ENCODE measurements at regions not wholly inside any gene's neighbourhood (a gene's known extent, or its start where the extent isn't known, plus 50 kb on each side); places are given as distances from the start of the nearest gene placed in this dataset.

- Histone ChIP-seq H2AK5ac (ENCODE audit: low read depth, low read length) (no peak overlapping the region), H2BK15ac (ENCODE audit: low read depth, low read length) (no peak overlapping the region), H3K9ac (ENCODE audit: low read depth, low read length) (no peak overlapping the region), H2AFZ (replicated peaks; ENCODE audit: low read length, poor library complexity) (no peak overlapping the region), H3K4me1 (ENCODE audit: control insufficient read depth, insufficient read depth, low read length) (peaks cover 4% of the 10 kb centered on the region), H3K56ac (ENCODE audit: extremely low read depth, insufficient read depth, low read length) (no peak overlapping the region), H4K20me1 (ENCODE audit: insufficient read depth, low read length) (no peaks in the 10 kb centered on the region), H3K18ac (ENCODE audit: low read depth, low read length) (no peak overlapping the region), H2AK9ac (replicated peaks; ENCODE audit: low read depth, low read length, poor library complexity) (no peak overlapping the region), H3K4me3 (ENCODE audit: insufficient read depth, low read depth, low read length) (no peak overlapping the region), H3K9me1 (ENCODE audit: insufficient read depth, low read length) (peaks cover 3% of the 10 kb centered on the region), H3K4ac (ENCODE audit: low read depth, low read length) (no peak overlapping the region), H3K23ac (ENCODE audit: low read depth, low read length) (no peak overlapping the region), H3K27me3 (ENCODE audit: control insufficient read depth, insufficient read depth, low read length) (peaks cover 22% of the 10 kb centered on the region), H2BK20ac (ENCODE audit: low read depth, low read length) (no peak overlapping the region), H3K36me3 (ENCODE audit: control insufficient read depth, insufficient read depth, low read length) (no peaks in the 10 kb centered on the region), H3K9me3 (ENCODE audit: control insufficient read depth, insufficient read depth, low read length) (peaks cover 9% of the 10 kb centered on the region), H3K4me2 (ENCODE audit: low read depth, low read length) (no peak overlapping the region), H3K27ac (ENCODE audit: insufficient read depth, low read length) (no peak overlapping the region), H4K5ac (ENCODE audit: low read depth, low read length) (no peak overlapping the region), H3K79me1 (ENCODE audit: low read depth in 1 of 2, low read length in 2 of 2) (no peaks in the 10 kb centered on the region), H4K8ac (ENCODE audit: low read depth in 2 of 2, low read length in 2 of 2) (no peak overlapping the region), H3K14ac (replicated peaks; ENCODE audit: low read depth, low read length) (no peak overlapping the region), H4K91ac (ENCODE audit: insufficient read depth, low read depth, low read length) (no peak overlapping the region), H2BK5ac (ENCODE audit: low read depth, low read length, poor library complexity, severe bottlenecking) (no peak overlapping the region), H2BK120ac (ENCODE audit: low read depth, low read length) (no peak overlapping the region)
- dilution Hi-C loops (cut with HindIII; ENCODE audit: low sequenced_read_pairs, unreplicated experiment) = no loop called here
- WGBS, 2 experiments (ENCODE audit: extremely low coverage in 2 of 2, insufficient read length in 1 of 2) = 86% methylated on average over 2 of the region's 9 CpGs; no CpG with 5 or more reads in 1 of the 2 experiments
- DNase-seq (no peak), ATAC-seq (ENCODE audit: low read depth) (no peak)
- intact Hi-C loops (cut with micrococcal nuclease) = no loop called here
- POLR2A ChIA-PET (ENCODE audit: unreplicated experiment) = no interaction called here
- in situ Hi-C loops (cut with MboI; ENCODE audit: low sequenced_read_pairs) = no loop called here
- CTCF ChIA-PET = no interaction called here
- no TSS peak for BruUV-seq (replicated peaks)
- TF ChIP-seq NFE2L2 (IDR thresholded peaks at IDR 0.05; ENCODE audit: low read depth, low read length) (no peak), ELK1 (IDR thresholded peaks at IDR 0.05; ENCODE audit: borderline replicate concordance, low read depth, low read length) (no peak), MAZ (IDR thresholded peaks at IDR 0.05; ENCODE audit: borderline replicate concordance, low read depth, low read length) (no peak), CHD1 (IDR thresholded peaks at IDR 0.05; ENCODE audit: low read depth, low read length) (no peak), FOS (IDR thresholded peaks at IDR 0.05; ENCODE audit: low read depth, low read length) (no peak), CEBPB (IDR thresholded peaks at IDR 0.05; ENCODE audit: low read depth, low read length) (no peak), RCOR1 (IDR thresholded peaks at IDR 0.05; ENCODE audit: insufficient replicate concordance, low read length) (no peak), MXI1 (IDR thresholded peaks at IDR 0.05; ENCODE audit: borderline replicate concordance, low read depth, low read length) (no peak), RAD21 (IDR thresholded peaks at IDR 0.05; ENCODE audit: low read length) (no peak), SMC3 (IDR thresholded peaks at IDR 0.05; ENCODE audit: low read depth, low read length) (no peak), RFX5 (IDR thresholded peaks at IDR 0.05; ENCODE audit: low read depth, low read length) (no peak)
Observed at GRCh38 chr15:69789648-69790393, 307.9 kb downstream of the TLE3 start.
